ENCODE measurements at regions not wholly inside any gene's neighbourhood (a gene's known extent, or its start where the extent isn't known, plus 50 kb on each side); places are given as distances from the start of the nearest gene placed in this dataset.

DNA sequence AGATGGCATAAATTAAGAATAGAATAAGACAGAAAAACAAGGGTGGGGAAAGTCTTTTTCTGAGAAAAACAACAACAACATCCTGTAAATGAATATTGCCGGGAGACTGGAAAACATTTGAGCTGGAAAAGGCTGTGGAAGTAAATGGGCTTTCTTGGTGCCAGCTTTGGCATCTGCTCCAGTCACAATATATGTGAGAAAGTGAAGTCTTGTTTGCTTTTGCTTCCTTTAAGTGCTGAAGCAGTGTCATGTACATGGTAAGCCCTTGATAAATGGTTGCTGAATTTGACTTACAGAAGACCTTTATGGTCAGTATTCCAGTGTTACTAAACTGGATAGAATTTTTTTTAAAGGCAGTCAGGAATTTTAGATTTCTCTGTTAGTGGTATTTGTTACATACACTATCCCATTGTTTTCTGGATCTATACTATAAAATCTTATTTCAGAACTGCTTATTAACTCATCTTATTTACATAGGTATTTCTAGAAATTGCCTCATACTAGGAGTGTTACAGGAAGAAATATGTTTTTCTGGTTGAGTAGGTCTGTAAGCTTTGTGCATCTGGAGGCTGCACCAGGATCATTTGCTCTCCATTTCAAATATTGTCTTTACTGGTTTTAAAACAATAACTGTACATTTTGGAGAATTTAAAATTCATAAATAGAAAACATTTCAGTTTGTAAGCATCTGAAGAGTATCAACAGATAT, 201.7 kb upstream of the FOXP2 start:
- 61 to 74% methylated on average over 1 of the region's 1 CpG for WGBS, 2 donors
- H3K9me3 ChIP-seq = no peaks in the 10 kb centered on the region
- no peak for TF ChIP-seq CTCF (IDR thresholded peaks at IDR 0.05)
- H3K27ac ChIP-seq = no peak overlapping the region
- intact Hi-C loops (cut with DNase I) = no loop called here
- no peak overlapping the region for H3K4me3 ChIP-seq
- H3K36me3 ChIP-seq = no peaks in the 10 kb centered on the region
- no peaks in the 10 kb centered on the region for H3K4me1 ChIP-seq
- ATAC-seq (no peak), DNase-seq (no peak)
- no peaks in the 10 kb centered on the region for H3K27me3 ChIP-seq

- no peaks in the 10 kb centered on the region for H3K27me3 ChIP-seq
- no peaks in the 10 kb centered on the region for H3K36me3 ChIP-seq
- no peak overlapping the region for H3K4me3 ChIP-seq
- no peaks in the 10 kb centered on the region for H3K9me3 ChIP-seq
- no peak for ATAC-seq
- intact Hi-C loops (cut with DNase I) = no loop called here
- no peak for TF ChIP-seq CTCF (IDR thresholded peaks at IDR 0.05)
- no peak overlapping the region for H3K27ac ChIP-seq
- 66 to 84% methylated on average over 1 of the region's 1 CpG for WGBS, 2 donors
- DNase-seq = no peak
- no peaks in the 10 kb centered on the region for H3K4me1 ChIP-seq
Observed at GRCh38 chr7:114209968-114210367, 204.6 kb upstream of the FOXP2 start.

GRCh38 chr7:114206688-114207087, 207.9 kb upstream of the FOXP2 start:
- Histone ChIP-seq H3K27me3 (no peaks in the 10 kb centered on the region), H3K36me3 (no peaks in the 10 kb centered on the region), H3K9me3 (no peaks in the 10 kb centered on the region), H3K4me1 (no peaks in the 10 kb centered on the region), H3K27ac (no peak overlapping the region), H3K4me3 (no peak overlapping the region)
- WGBS, 2 donors = 77% methylated on average over 1 of the region's 1 CpG
- ATAC-seq (no peak), DNase-seq (no peak)
- intact Hi-C loops (cut with DNase I) = no loop called here
- no peak for TF ChIP-seq CTCF (IDR thresholded peaks at IDR 0.05)

DNA sequence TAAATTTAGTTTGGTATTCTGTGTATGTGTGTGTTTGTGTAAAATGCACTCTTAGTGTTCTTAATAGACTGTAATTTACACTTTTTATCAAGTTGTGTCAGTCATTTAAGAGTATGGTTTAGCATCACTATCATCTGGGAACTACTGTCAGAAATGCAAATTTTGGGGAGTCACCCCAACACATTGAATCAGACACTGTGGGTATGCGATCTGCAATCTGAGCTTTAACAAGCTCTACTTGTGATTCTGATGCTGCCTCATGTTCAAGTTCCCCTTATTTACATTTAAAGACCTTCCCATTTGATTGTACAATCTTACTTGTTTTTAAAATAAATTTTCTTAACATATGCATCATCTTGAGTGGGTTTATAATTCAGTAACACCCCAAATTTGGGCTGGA, 218.1 kb upstream of the FOXP2 start:
- H3K27me3 ChIP-seq = no peaks in the 10 kb centered on the region
- intact Hi-C loops (cut with DNase I) = no loop called here
- no peaks in the 10 kb centered on the region for H3K36me3 ChIP-seq
- no peaks in the 10 kb centered on the region for H3K9me3 ChIP-seq
- H3K4me1 ChIP-seq = no peaks in the 10 kb centered on the region
- no peak for ATAC-seq
- no peak overlapping the region for H3K4me3 ChIP-seq
- no peak for TF ChIP-seq CTCF (IDR thresholded peaks at IDR 0.05)
- 87 to 96% methylated on average over 1 of the region's 1 CpG for WGBS, 2 donors
- DNase-seq = no peak
- H3K27ac ChIP-seq = no peak overlapping the region

Data from heart right ventricle (tissue), 16 donors.